Stimulated activated CD8-positive, alpha-beta memory T cell treated with anti-CD3 and anti-CD28 coated beads, Interleukin-7, amount 100 ng/mL, for 4 hours (primary cell): ENCODE measurements at regions not wholly inside any gene's neighbourhood (a gene's known extent, or its start where the extent isn't known, plus 50 kb on each side); places are given as distances from the start of the nearest gene placed in this dataset.
"Not testable (repeated sequence)": the region's sequence is repeated elsewhere in the genome, so short reads cannot be mapped to it uniquely, and the experiment has no call there.

Experiments used
- DNase-seq, 2 donors: peaks; one replicate each; pipeline ENCODE4 v3.0.0-alpha.2; 2020; ENCODE audit warnings: low read depth in 2 of 2

- no peak for DNase-seq
These were observed 70.7 kb downstream of the CETN3 start for GRCh38 chr5:90338712-90339372.

- DNase-seq, result no peak
These were observed 72.0 kb downstream of the CETN3 start for GRCh38 chr5:90337449-90338052.

GRCh38 chr5:90336752-90337151 is 72.8 kb downstream of the CETN3 start:
- DNase-seq, result no peak

GRCh38 chr5:90334741-90335140 is 74.8 kb downstream of the CETN3 start:
- DNase-seq, result no peak

GRCh38 chr5:90329911-90330310 is 79.6 kb downstream of the CETN3 start:
- no peak for DNase-seq

GRCh38 chr5:90326995-90327394 is 82.6 kb downstream of the CETN3 start:
- DNase-seq, result no peak

- DNase-seq, result no peak
These were observed 84.5 kb downstream of the CETN3 start for GRCh38 chr5:90325093-90325492.

GRCh38 chr5:90320348-90320747 is 89.2 kb downstream of the CETN3 start:
- DNase-seq, result not testable (repeated sequence)

- no peak for DNase-seq
These were observed 97.5 kb downstream of the CETN3 start for GRCh38 chr5:90312027-90312426.

- DNase-seq, result no peak
These were observed 98.2 kb downstream of the CETN3 start for GRCh38 chr5:90311401-90311800.

- DNase-seq, result no peak
These were observed 100.6 kb downstream of the CETN3 start for GRCh38 chr5:90308787-90309585.

- no peak for DNase-seq
These were observed 101.8 kb downstream of the CETN3 start for GRCh38 chr5:90307782-90308181.

- DNase-seq, result no peak
These were observed 102.2 kb downstream of the CETN3 start for GRCh38 chr5:90307322-90307721.

- DNase-seq, result no peak
These were observed 102.9 kb downstream of the CETN3 start for GRCh38 chr5:90306613-90307012.

- DNase-seq, result no peak
These were observed 104.4 kb downstream of the CETN3 start for GRCh38 chr5:90305041-90305720.

GRCh38 chr5:90301248-90301647 is 108.3 kb downstream of the CETN3 start:
- DNase-seq, result no peak

GRCh38 chr5:90297045-90297764 is 112.4 kb downstream of the CETN3 start:
- DNase-seq, result no peak

GRCh38 chr5:90294604-90295003 is 115.0 kb downstream of the CETN3 start:
- no peak for DNase-seq

- DNase-seq, result no peak
These were observed 115.6 kb downstream of the CETN3 start for GRCh38 chr5:90293931-90294330.

GRCh38 chr5:90290648-90291047 is 118.9 kb downstream of the CETN3 start:
- no peak for DNase-seq

GRCh38 chr5:90289837-90290236 is 119.7 kb downstream of the CETN3 start:
- DNase-seq, result no peak

GRCh38 chr5:90287036-90287435 is 122.5 kb downstream of the CETN3 start:
- no peak for DNase-seq
